ENCODE measurements at regions not wholly inside any gene's neighbourhood (a gene's known extent, or its start where the extent isn't known, plus 50 kb on each side); places are given as distances from the start of the nearest gene placed in this dataset.

GRCh38 chr3:66796343-66796742 is 201.8 kb upstream of the KBTBD8 start:
- BruUV-seq (replicated peaks), result no TSS peak
- peaks cover 2 to 4% of the 10 kb centered on the region in 2 experiments for H3K27me3 ChIP-seq (ENCODE audit: control insufficient read depth in 2 of 2, insufficient read depth in 2 of 2, low read length in 2 of 2)

More at GRCh38 chr3:66796343-66796742, 201.8 kb upstream of the KBTBD8 start:
- Histone ChIP-seq H3K9me3 (replicated peaks; ENCODE audit: control insufficient read depth, insufficient read depth, low read length) (no peaks in the 10 kb centered on the region), H3K9ac (replicated peaks; ENCODE audit: extremely low read depth, insufficient read depth, low read length) (no peak overlapping the region), H4K20me1 (replicated peaks; ENCODE audit: control insufficient read depth, extremely low read depth, insufficient read depth, low read length) (no peaks in the 10 kb centered on the region), H3K4me3 (replicated peaks in 1 of 3; ENCODE audit: insufficient read depth in 1 of 3, low read depth in 1 of 3, low read length in 3 of 3) (no peak overlapping the region), H3K4me1 (ENCODE audit: control insufficient read depth, extremely low read depth, insufficient read depth, low read length) (no peaks in the 10 kb centered on the region), H3K27ac (ENCODE audit: insufficient read depth, low read depth, low read length) (no peak overlapping the region), H3K9me1 (replicated peaks; ENCODE audit: control insufficient read depth, extremely low read depth, insufficient read depth, low read length) (no peaks in the 10 kb centered on the region), H3K4me2 (ENCODE audit: insufficient read depth, low read length) (no peak overlapping the region), H3K36me3 (ENCODE audit: control insufficient read depth in 2 of 2, extremely low read depth in 1 of 2, insufficient read depth in 2 of 2, low read length in 2 of 2) (no peaks in the 10 kb centered on the region), H3K79me2 (ENCODE audit: control insufficient read depth, insufficient read depth, low read length) (no peaks in the 10 kb centered on the region), H2AFZ (ENCODE audit: low read depth, low read length) (no peak overlapping the region)
- ChIA-PET CTCF (no interaction called here), POLR2A (no interaction called here)
- no peak for TF ChIP-seq CTCF (IDR thresholded peaks at IDR 0.05; ENCODE audit: extremely low read depth in 1 of 2, insufficient read depth in 1 of 2, low read depth in 1 of 2, low read length in 2 of 2)
- no peak for TF ChIP-seq EZH2 (IDR thresholded peaks at IDR 0.05; ENCODE audit: borderline replicate concordance, low read depth, low read length, severe bottlenecking)
- no peak for TF ChIP-seq FOS (IDR thresholded peaks at IDR 0.05; ENCODE audit: borderline replicate concordance, insufficient read depth, low read length)
- no peak for TF ChIP-seq GATA2 (IDR thresholded peaks at IDR 0.05; ENCODE audit: insufficient read depth, insufficient read length, low read depth, low read length)
- no peak for TF ChIP-seq MYC (IDR thresholded peaks at IDR 0.05; ENCODE audit: low read depth, low read length)
- TF ChIP-seq POLR2AphosphoS5 (IDR thresholded peaks at IDR 0.05; ENCODE audit: insufficient read depth, low read depth, low read length), result no peak
- TF ChIP-seq POLR2A (IDR thresholded peaks at IDR 0.05; ENCODE audit: low read depth, low read length), result no peak
- TF ChIP-seq MAX (IDR thresholded peaks at IDR 0.05; ENCODE audit: insufficient read depth, insufficient read length), result no peak
- no peak for TF ChIP-seq JUN (IDR thresholded peaks at IDR 0.05; ENCODE audit: borderline replicate concordance, insufficient read depth, insufficient read length, low read depth)
- FAIRE-seq (no peak), DNase-seq (ENCODE audit: low read depth, low spot score) (no peak)
- intact Hi-C loops (cut with micrococcal nuclease), result no loop called here
- dilution Hi-C loops (cut with MboI; ENCODE audit: extremely low pct_ligation_motif_present, low sequenced_read_pairs), result no loop called here

All from endothelial cell of umbilical vein (primary cell).